LNCaP clone FGC (cell line): ENCODE measurements at regions not wholly inside any gene's neighbourhood (a gene's known extent, or its start where the extent isn't known, plus 50 kb on each side); places are given as distances from the start of the nearest gene placed in this dataset.
A peak's percentile ranks its signal among the peaks of the same experiment; 100 is the strongest.

Experiments
- DNase-seq: peaks from one replicate; pipeline ENCODE4 v3.0.0-alpha.2; 2011; ENCODE audit warnings: low read depth
- H3K4me3 ChIP-seq: 2 replicates; pipeline ENCODE4 v1.5.1; 2011; ENCODE audit warnings: mild to moderate bottlenecking, low read depth, low read length, control low read depth
- CTCF ChIP-seq: IDR thresholded peaks from 2 replicates; pipeline ENCODE4 v1.5.1; 2012; ENCODE audit warnings: mild to moderate bottlenecking; ENCODE audit not compliant: control insufficient read depth, insufficient read depth; ENCODE audit errors: extremely low read depth

- no peak for TF ChIP-seq CTCF
- DNase-seq, result no peak
- H3K4me3 ChIP-seq, result no peak overlapping the region
Observed at GRCh38 chr14:56371737-56372136, 207.9 kb upstream of the TMEM260 start.

GRCh38 chr14:56374421-56374820 is 205.2 kb upstream of the TMEM260 start:
- no peak overlapping the region for H3K4me3 ChIP-seq
- no peak for DNase-seq
- TF ChIP-seq CTCF, result no peak

GRCh38 chr14:56378046-56378445 is 201.6 kb upstream of the TMEM260 start:
- H3K4me3 ChIP-seq, result no peak overlapping the region
- no peak for DNase-seq
- no peak for TF ChIP-seq CTCF

GRCh38 chr14:56378475-56378877 is 201.1 kb upstream of the TMEM260 start:
- no peak for TF ChIP-seq CTCF
- DNase-seq, result no peak
- no peak overlapping the region for H3K4me3 ChIP-seq

- DNase-seq, result no peak
- H3K4me3 ChIP-seq, result no peak overlapping the region
- TF ChIP-seq CTCF, result no peak
Observed at GRCh38 chr14:56379956-56380355, 199.6 kb upstream of the TMEM260 start.

GRCh38 chr14:56386024-56386423 is 193.6 kb upstream of the TMEM260 start:
- no peak for TF ChIP-seq CTCF
- no peak for DNase-seq
- no peak overlapping the region for H3K4me3 ChIP-seq

- TF ChIP-seq CTCF, result 0 out of 2 replicates have a peak, but pooled peaks have one; percentile 16
- no peak for DNase-seq
- H3K4me3 ChIP-seq, result no peak overlapping the region
Observed at GRCh38 chr14:56390859-56391258, 188.7 kb upstream of the TMEM260 start.
